GM19467 (cell line): ENCODE measurements at regions not wholly inside any gene's neighbourhood (a gene's known extent, or its start where the extent isn't known, plus 50 kb on each side); places are given as distances from the start of the nearest gene placed in this dataset.

Source experiments
- ATAC-seq: cut with Tn5 transposase; IDR thresholded peaks from one replicate; pipeline ENCODE4 v1.9.1; 2021; ENCODE audit warnings: mild to moderate bottlenecking, moderate library complexity; ENCODE audit not compliant: unreplicated experiment

DNA sequence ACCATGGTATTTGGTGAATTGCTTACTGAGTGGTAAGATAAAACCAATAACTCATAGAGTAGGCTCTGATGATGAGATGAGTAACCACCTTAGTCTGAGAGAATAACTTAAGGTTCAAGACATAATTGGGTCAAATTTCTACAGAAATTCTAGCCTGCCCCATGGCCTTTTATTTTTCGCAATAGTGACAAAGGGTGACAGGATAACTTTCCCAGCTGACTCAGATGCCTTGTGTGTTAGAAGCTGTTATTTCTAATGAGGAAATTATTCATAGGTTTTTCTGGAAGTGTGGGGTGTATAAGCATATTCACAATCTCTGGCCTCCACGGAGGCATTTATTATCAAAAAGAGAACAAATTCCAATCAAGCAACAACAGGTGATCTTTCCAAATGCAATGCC, 159.0 kb downstream of the NUP35 start:
- ATAC-seq, result no peak

DNA sequence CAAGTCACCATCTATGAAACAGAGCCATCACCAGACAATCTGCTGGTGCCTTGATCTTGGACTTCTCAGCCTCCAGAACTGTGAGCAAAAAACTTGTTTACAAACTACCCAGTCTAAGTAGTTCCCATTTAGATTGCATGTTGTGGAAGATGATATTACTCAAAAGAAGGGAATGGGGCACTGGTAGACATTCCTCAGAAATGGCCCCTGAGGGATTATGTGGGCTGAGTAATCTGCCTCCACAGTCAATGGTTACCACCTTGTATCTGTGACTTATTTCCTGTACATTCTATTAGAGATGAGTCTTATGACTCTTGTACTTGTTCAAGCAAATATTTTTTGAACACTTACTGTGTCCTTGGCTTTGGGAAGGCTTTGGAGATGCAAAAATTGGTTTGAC, 160.4 kb downstream of the NUP35 start:
- no peak for ATAC-seq

DNA sequence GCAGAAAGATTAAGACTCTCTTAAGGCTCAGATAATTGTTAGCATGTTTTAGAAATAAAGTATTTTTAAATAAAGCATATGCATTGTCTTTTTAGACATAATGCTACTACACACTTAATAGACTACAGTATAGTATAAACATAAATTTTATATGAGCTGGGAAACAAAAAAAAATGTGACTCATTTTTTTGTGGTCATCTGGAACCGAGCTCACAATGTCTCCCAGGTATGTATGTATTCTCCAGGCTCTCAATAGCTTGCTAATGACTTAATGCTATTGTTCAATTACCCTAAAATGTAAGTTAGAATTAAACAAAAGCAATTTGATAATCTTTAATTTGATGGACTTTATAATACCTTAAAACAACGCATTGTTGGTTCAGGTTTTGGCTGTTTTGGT, 167.2 kb downstream of the NUP35 start:
- no peak for ATAC-seq

DNA sequence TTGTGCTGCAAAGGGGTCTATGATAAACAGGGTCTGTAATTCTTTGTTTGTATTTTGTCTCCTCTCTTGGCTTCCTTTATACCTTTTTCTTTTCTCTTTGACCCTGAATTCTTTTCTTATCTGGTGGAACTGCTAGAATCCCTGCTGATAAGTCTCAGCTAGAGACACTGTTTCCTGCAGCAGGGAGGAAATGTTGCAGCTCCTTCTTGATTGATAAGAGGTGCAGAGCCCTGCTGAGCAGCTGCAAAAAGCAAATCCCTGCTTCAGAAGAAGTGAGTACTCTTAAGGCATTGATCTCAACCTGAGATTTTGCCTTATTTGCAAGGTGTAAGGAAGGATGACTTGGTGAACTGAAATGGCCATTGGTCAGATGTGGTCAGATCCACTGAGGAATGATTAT, 167.8 kb downstream of the NUP35 start:
- ATAC-seq, result no peak

- ATAC-seq, result no peak
These were observed 215.1 kb downstream of the NUP35 start for GRCh38 chr2:183339311-183339710.

DNA sequence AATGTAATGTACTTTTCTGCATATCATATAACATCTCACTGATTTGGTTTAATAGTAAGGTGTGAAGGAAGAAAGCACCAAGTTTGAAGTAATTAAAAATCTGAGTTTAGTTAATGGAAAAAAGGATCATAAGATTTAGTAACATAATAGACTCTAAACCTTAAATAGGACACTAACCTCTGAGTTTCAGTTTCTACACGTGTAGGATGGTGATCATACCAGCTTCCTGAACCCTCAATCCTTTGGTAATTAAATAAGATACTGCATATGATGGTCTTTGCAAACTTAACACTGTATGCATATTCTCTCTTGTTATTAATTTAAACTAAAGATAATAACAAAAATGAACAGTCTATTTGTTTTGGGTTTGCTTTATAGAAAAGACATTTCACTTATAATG, 216.8 kb downstream of the NUP35 start:
- no peak for ATAC-seq

GRCh38 chr2:183347969-183348368, 223.7 kb downstream of the NUP35 start:
- ATAC-seq, result peak; percentile 10

DNA sequence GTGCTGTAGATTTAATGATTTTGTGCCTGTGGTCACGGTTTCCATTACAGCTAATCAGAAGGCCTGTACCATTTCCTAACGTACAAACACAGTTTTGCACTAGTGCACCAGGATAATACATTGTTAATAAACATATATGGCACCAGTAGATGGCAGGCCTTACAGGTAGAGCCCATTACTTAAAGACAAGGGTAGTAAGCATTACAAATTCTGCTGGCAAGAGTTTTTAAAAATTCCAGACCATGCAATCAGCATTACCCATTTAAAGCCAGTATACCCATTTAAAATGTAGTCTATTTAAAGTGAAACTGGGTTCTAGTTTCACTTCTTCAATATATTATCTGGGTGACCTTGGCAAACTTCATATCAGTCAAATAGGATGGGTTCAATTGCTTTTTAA, 224.2 kb downstream of the NUP35 start:
- peak; percentile 67 for ATAC-seq

- ATAC-seq, result peak; percentile 44
These were observed 224.8 kb downstream of the NUP35 start for GRCh38 chr2:183349091-183349490.

GRCh38 chr2:183359867-183360266, 235.6 kb downstream of the NUP35 start:
- no peak for ATAC-seq

DNA sequence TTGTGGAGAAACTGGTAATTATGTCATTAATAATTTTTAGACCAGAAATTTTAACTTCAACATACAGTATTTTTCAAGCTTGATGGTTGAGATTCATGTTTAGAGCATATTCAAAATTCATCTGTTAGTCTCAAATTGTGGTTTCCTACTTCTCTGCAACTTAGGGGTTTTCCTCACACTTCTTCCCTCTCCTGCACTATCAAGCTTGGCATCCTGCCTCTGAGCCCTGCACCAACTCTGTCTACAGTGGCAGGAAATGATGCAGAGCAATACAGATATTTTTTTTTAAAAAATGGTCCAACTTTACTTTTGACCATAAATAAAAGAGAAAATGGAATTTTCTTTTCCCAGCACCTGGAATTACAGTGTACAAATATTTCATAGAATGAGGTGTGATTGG, 247.3 kb downstream of the NUP35 start:
- no peak for ATAC-seq

GRCh38 chr2:183375821-183376220, 251.6 kb downstream of the NUP35 start:
- ATAC-seq, result no peak

- ATAC-seq, result no peak
These were observed 259.6 kb downstream of the NUP35 start for GRCh38 chr2:183383854-183384253.

DNA sequence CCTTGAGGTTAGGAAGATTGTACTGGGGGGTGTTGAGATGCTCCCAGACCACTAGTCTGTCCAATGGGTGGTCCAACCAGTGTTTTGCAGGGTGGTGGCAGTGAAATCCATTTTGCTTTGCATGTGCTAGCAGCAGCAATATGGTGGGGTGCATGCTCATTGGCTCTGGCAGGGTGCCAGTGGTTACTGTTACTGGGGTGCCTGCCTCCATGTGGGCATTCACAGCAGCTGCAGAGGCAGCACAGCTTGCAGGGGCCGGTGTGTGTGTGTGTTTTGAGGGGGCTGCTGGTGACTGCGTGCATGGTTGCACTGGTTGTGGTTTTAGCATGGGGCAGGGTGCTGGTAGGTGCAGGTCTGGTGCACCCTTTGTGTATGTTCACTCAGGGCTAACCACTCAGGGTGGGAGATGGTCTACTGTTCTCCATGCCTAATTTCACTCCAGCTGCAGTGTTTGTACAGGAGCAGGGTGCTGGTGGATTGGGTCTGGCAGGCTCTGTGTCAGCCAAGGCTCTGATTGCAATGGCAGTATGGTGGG, 265.4 kb downstream of the NUP35 start:
- no peak for ATAC-seq

DNA sequence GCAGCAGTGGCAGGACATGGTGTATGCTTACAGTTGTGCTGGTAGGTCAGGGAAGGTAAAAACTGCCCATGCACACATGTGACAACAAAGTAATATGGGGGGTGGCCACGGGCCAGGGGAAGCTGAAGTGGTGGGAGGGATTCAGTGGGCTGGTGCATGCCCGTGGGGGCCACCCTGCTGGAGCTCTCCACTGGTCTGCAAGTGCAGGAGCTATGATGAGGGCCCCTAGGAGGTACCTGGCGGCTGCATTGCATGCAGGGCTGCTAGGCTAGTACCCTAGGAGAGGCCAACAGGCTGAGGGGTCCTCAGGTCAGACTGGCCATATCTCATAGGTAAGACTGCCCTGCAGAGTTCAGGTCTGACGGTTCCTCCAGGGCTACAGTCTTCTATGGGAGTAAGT, 265.9 kb downstream of the NUP35 start:
- ATAC-seq, result no peak

DNA sequence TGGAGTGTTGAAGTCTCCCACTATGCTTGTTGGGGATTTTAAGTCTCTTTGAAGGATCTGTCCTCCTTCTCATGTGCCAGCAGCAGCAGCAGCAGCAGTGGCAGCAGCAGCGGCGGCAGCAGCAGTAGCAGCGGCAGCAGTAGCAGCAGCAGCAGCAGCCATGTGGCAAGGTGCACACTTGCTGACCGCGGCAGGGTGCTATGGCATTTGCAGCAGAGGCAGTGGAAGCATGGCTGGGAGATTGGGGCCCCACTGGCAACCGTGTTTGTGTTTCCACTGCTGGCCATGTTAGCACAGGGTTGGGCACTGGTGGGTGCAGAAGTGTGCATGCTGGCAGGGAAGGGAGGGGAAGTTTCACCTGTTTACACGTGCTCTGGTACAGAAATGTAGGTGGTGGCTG, 280.1 kb downstream of the NUP35 start:
- no peak for ATAC-seq

GRCh38 chr2:183408562-183408961, 284.3 kb downstream of the NUP35 start:
- no peak for ATAC-seq

DNA sequence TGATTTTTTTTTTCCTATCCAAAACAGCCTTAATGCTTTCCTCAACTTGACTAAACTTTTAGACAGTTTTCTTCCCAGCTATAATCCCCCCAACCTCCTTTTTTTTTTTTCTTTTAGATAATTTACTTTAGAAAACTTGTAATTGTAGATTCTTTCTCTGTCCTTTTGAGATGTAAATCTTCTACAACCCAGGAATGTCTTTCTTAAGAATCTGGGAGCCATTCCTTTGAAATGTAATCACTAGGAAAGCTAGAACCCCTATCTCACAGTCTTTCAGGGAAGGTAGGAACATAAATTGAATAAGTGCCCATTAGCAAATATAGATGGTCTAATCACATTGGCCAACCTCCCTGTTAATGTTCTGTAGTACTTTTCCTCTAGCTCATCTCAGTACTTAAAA, 285.4 kb downstream of the NUP35 start:
- ATAC-seq, result no peak

- no peak for ATAC-seq
These were observed 292.5 kb downstream of the NUP35 start for GRCh38 chr2:183416753-183417152.

DNA sequence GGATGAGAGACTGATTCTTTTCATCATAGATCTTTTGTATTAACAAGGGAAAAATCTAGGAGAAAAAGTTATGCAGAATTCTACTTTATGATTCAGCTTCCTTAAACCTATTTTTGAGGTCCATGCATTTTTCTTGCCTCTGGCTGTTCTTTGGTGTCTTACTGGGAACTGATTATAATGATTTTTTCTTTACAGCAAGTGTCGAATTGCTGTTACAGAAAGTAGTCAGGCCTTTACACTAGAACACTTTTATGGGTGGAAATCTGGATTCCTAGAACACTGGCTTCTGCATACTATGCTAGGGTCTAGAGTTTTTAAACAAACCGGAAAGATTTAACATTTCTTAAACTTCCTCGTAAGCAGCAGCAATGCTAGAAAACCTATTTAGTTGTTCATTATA, 302.6 kb downstream of the NUP35 start:
- no peak for ATAC-seq

DNA sequence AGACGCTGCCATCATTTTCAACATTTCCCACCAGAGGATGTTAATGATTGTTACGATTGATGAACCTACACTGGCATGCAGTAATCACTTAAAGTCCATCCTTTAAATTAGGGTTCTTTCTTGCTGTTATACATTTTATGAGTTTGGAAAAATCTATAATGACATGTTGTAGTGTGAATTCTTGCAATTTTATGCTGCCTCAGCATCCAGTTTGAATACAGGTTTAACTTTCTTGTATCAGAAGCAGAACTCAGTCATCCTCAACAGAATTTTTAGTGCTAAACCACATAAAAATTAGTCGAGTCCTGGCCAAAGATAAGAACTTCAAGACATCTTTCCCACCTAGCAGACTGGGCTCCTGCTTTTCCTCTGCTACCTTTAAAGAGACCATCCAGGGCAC, 303.3 kb downstream of the NUP35 start:
- ATAC-seq, result no peak

DNA sequence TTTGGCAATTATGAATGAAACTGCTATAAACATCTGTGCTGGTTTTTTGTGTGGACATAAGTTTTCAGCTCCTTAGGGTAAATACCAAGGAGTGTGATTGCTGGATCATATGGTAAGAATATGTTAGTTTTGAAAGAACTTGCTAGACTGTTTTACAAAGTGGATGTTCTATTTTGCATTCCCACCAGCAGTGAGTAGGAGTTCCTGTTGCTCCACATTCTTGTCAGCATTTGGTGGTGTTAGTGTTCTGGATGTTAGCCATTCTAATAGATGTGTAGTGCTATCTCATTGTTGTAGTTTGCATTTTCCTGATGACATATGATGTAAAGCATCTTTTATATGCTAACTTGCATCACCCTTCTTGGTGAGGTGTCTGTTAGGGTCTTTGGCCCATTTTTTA, 304.6 kb downstream of the NUP35 start:
- no peak for ATAC-seq

GRCh38 chr2:183438541-183438940, 314.3 kb downstream of the NUP35 start:
- ATAC-seq, result no peak

DNA sequence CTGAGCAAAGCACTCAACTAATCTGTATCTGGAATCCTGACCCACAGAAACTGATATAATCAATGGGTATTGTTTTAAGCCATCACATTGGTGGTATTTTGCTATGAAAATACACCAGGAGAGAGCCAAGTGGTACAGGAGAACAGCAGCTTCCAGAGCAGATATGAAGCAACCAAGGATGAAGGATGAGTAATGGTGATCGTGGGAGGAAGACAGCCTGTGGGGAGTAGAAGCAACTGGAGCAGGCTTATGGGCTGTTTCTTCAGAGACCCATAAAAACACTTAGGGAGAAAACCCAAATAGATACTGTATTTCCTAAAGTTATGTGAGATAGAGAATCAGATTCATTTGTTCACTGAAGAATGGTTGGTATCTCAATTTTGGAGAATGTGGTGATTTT, 330.8 kb downstream of the NUP35 start:
- no peak for ATAC-seq
